ENCODE measurements at regions not wholly inside any gene's neighbourhood (a gene's known extent, or its start where the extent isn't known, plus 50 kb on each side); places are given as distances from the start of the nearest gene placed in this dataset.
"Not testable (repeated sequence)": the region's sequence is repeated elsewhere in the genome, so short reads cannot be mapped to it uniquely, and the experiment has no call there.

GRCh38 chr5:176117699-176118238 is 120.5 kb upstream of the SIMC1 start:
- WGBS (ENCODE audit: low lambda C conversion rate) = 35% methylated on average over 3 of the region's 8 CpGs
- not testable (repeated sequence) for H3K27me3 ChIP-seq (ENCODE audit: insufficient read depth)

GRCh38 chr5:176122361-176122760 is 115.9 kb upstream of the SIMC1 start:
- H3F3A ChIP-seq (replicated peaks; ENCODE audit: insufficient read depth); H3K36me3 ChIP-seq (replicated peaks in 1 of 2; ENCODE audit: control insufficient read depth in 1 of 2, insufficient read depth in 2 of 2, low read length in 1 of 2); H3K9ac ChIP-seq; H3K4me1 ChIP-seq (ENCODE audit: control insufficient read depth in 1 of 2, insufficient read depth in 2 of 2, low read depth in 1 of 2, low read length in 1 of 2); DNase-seq; H3K79me2 ChIP-seq (ENCODE audit: insufficient read depth); H3K27me3 ChIP-seq (ENCODE audit: insufficient read depth); H3K4me3 ChIP-seq (ENCODE audit: low read depth in 2 of 2, low read length in 1 of 2); H3K4me2 ChIP-seq; H2AFZ ChIP-seq (ENCODE audit: low read depth); H3K9me3 ChIP-seq; H3K9me2 ChIP-seq; CTCF ChIA-PET; POLR2A ChIA-PET; H3K27ac ChIP-seq (ENCODE audit: low read depth in 2 of 2, low read length in 1 of 2); H4K20me1 ChIP-seq (ENCODE audit: insufficient read depth): not testable (repeated sequence)
- 47% methylated on average over 2 of the region's 2 CpGs for WGBS (ENCODE audit: low lambda C conversion rate)

More at GRCh38 chr5:176117699-176118238, 120.5 kb upstream of the SIMC1 start:
- H3K4me1 ChIP-seq (ENCODE audit: control insufficient read depth in 1 of 2, insufficient read depth in 2 of 2, low read depth in 1 of 2, low read length in 1 of 2); H3K9me2 ChIP-seq; POLR2A ChIA-PET; DNase-seq; H3F3A ChIP-seq (replicated peaks; ENCODE audit: insufficient read depth); H3K79me2 ChIP-seq (ENCODE audit: insufficient read depth); H3K9ac ChIP-seq; H2AFZ ChIP-seq (ENCODE audit: low read depth); CTCF ChIA-PET; H3K27ac ChIP-seq (ENCODE audit: low read depth in 2 of 2, low read length in 1 of 2); H3K36me3 ChIP-seq (replicated peaks in 1 of 2; ENCODE audit: control insufficient read depth in 1 of 2, insufficient read depth in 2 of 2, low read length in 1 of 2); H3K4me2 ChIP-seq; H3K9me3 ChIP-seq; H3K4me3 ChIP-seq (ENCODE audit: low read depth in 2 of 2, low read length in 1 of 2); H4K20me1 ChIP-seq (ENCODE audit: insufficient read depth): not testable (repeated sequence)

- H4K20me1 ChIP-seq (ENCODE audit: insufficient read depth); H3K4me1 ChIP-seq (ENCODE audit: control insufficient read depth in 1 of 2, insufficient read depth in 2 of 2, low read depth in 1 of 2, low read length in 1 of 2); H3K27ac ChIP-seq (ENCODE audit: low read depth in 2 of 2, low read length in 1 of 2); H3K4me3 ChIP-seq (ENCODE audit: low read depth in 2 of 2, low read length in 1 of 2); POLR2A ChIA-PET; H3K9me3 ChIP-seq; H3K9me2 ChIP-seq; H2AFZ ChIP-seq (ENCODE audit: low read depth); CTCF ChIA-PET; H3K36me3 ChIP-seq (replicated peaks in 1 of 2; ENCODE audit: control insufficient read depth in 1 of 2, insufficient read depth in 2 of 2, low read length in 1 of 2); H3K27me3 ChIP-seq (ENCODE audit: insufficient read depth); DNase-seq; H3K9ac ChIP-seq; H3F3A ChIP-seq (replicated peaks; ENCODE audit: insufficient read depth); H3K4me2 ChIP-seq; H3K79me2 ChIP-seq (ENCODE audit: insufficient read depth): not testable (repeated sequence)
- WGBS (ENCODE audit: low lambda C conversion rate) = 75% methylated on average over 10 of the region's 11 CpGs
Measured at GRCh38 chr5:176124120-176124519, 114.1 kb upstream of the SIMC1 start.

- no peak overlapping the region for H3K9ac ChIP-seq
- no peaks in the 10 kb centered on the region for H3K36me3 ChIP-seq (replicated peaks in 1 of 2; ENCODE audit: control insufficient read depth in 1 of 2, insufficient read depth in 2 of 2, low read length in 1 of 2)
- no peaks in the 10 kb centered on the region for H3K9me2 ChIP-seq
- H3K4me1 ChIP-seq (ENCODE audit: control insufficient read depth in 1 of 2, insufficient read depth in 2 of 2, low read depth in 1 of 2, low read length in 1 of 2) = peaks cover 0 to 21% of the 10 kb centered on the region in 2 experiments; a peak in 2 of 4 replicates
- CTCF ChIA-PET = interaction anchor here (1.4 kb wide), 1 partner anchor 20 kb away, joined by 3 read pairs; no protein-coding TSS in a partner anchor
- 39% methylated on average over 1 of the region's 1 CpG for WGBS (ENCODE audit: low lambda C conversion rate)
- H3K9me3 ChIP-seq = no peaks in the 10 kb centered on the region
- H3K4me2 ChIP-seq = no peak overlapping the region
- H3K79me2 ChIP-seq (ENCODE audit: insufficient read depth) = no peaks in the 10 kb centered on the region
- POLR2A ChIA-PET = interaction anchor here (0.6 kb wide), 1 partner anchor 10 kb away, joined by 3 read pairs; no protein-coding TSS in a partner anchor
- H3K4me3 ChIP-seq (ENCODE audit: low read depth in 2 of 2, low read length in 1 of 2) = no peak overlapping the region
- no peak overlapping the region for H3K27ac ChIP-seq (ENCODE audit: low read depth in 2 of 2, low read length in 1 of 2)
- no peak overlapping the region for H2AFZ ChIP-seq (ENCODE audit: low read depth)
- no peak for DNase-seq
- H4K20me1 ChIP-seq (ENCODE audit: insufficient read depth) = no peaks in the 10 kb centered on the region
- no peaks in the 10 kb centered on the region for H3F3A ChIP-seq (replicated peaks; ENCODE audit: insufficient read depth)
- H3K27me3 ChIP-seq (ENCODE audit: insufficient read depth) = no peaks in the 10 kb centered on the region; the same call in 1 of the 2 replicates
- TF ChIP-seq CHD2 (IDR thresholded peaks at IDR 0.05; ENCODE audit: low read length, partially characterized antibody) (no peak), NFIC (IDR thresholded peaks at IDR 0.05; ENCODE audit: borderline replicate concordance) (no peak), RXRA (IDR thresholded peaks at IDR 0.05; ENCODE audit: borderline replicate concordance, low read depth) (no peak), MAX (IDR thresholded peaks at IDR 0.05; ENCODE audit: low read depth) (no peak), JUND (IDR thresholded peaks at IDR 0.05) (no peak), RFX5 (IDR thresholded peaks at IDR 0.05; ENCODE audit: low read length) (no peak), MXI1 (IDR thresholded peaks at IDR 0.05; ENCODE audit: low read depth, low read length) (no peak), ELF1 (IDR thresholded peaks at IDR 0.05) (no peak), GATA2 (CRISPR knock-in tag; IDR thresholded peaks at IDR 0.05) (no peak), USF1 (IDR thresholded peaks at IDR 0.05; ENCODE audit: borderline replicate concordance, low read depth) (no peak), SIN3A (IDR thresholded peaks at IDR 0.05; ENCODE audit: borderline replicate concordance, low read depth, low read length) (no peak), FOXM1 (IDR thresholded peaks at IDR 0.05; ENCODE audit: low read depth) (no peak), FOSL2 (IDR thresholded peaks at IDR 0.05; ENCODE audit: borderline replicate concordance, low read depth) (no peak), GABPA (IDR thresholded peaks at IDR 0.05; ENCODE audit: low read depth) (no peak), IRF3 (IDR thresholded peaks at IDR 0.05; ENCODE audit: low read depth, low read length) (no peak), PBX3 (IDR thresholded peaks at IDR 0.05) (no peak)
Measured at GRCh38 chr5:176131771-176132170, 106.5 kb upstream of the SIMC1 start.
